HCT116 (cell line): ENCODE measurements at regions not wholly inside any gene's neighbourhood (a gene's known extent, or its start where the extent isn't known, plus 50 kb on each side); places are given as distances from the start of the nearest gene placed in this dataset.

ENCODE experiments used
- ATAC-seq: fragments of 200-7000 bp; cut with Tn5 transposase; 2 replicates; pipeline ENCODE4 v1.9.1; 2020; ENCODE audit warnings: mild to moderate bottlenecking, moderate library complexity
- BruUV-seq: library from RNA; stranded (reverse); fragments of 400-500 nt; replicated peaks from 2 replicates; lab custom pipeline; 2021; lab: Mats Ljungman, UMichigan
- CTCF ChIA-PET: fragments of 300-600 bp; sonication (Branson Sonifier 250); formaldehyde crosslinking; loops from one replicate; lab custom pipeline; 2021; ENCODE audit warnings: antibody characterized with exemption; lab: Charles Lee
- POLR2A ChIA-PET: fragments of 300-600, 350-600 bp; sonication (Branson Sonifier 250); formaldehyde crosslinking; loops from one replicate; lab custom pipeline; 2021; ENCODE audit warnings: antibody characterized with exemption; lab: Charles Lee
- RAD21 ChIA-PET, 2 experiments: fragments of 300-600 bp; sonication (Branson Sonifier 250); formaldehyde crosslinking; loops; one replicate each; lab custom pipeline; 2023; ENCODE audit warnings: low total read pairs in 2 of 2; ENCODE audit not compliant: uncharacterized antibody in 2 of 2, unreplicated experiment in 2 of 2, low non-redundant PET in 1 of 2; lab: Charles Lee
- DNase-seq: peaks from one replicate; pipeline ENCODE4 v3.0.0-alpha.2; 2010; ENCODE audit warnings: low read depth, low spot score
- H2AFZ ChIP-seq: fragments of 200-600 bp; shearing (Covaris generic), sonication (generic); 2 replicates; pipeline ENCODE4 v1.6.1; 2017; ENCODE audit warnings: low read depth, mixed run types, mixed read lengths, antibody characterized with exemption, low read length; ENCODE audit not compliant: poor library complexity, severe bottlenecking
- H3K27ac ChIP-seq: 2 replicates; pipeline ENCODE4 v1.5.1; 2012; ENCODE audit warnings: low read depth, low read length
- H3K27me3 ChIP-seq: fragments of 200-600 bp; sonication (generic); 2 replicates; pipeline ENCODE4 v1.6.1; 2016; ENCODE audit warnings: mixed run types, low read length, mixed read lengths; ENCODE audit not compliant: insufficient read depth
- H3K36me3 ChIP-seq, 2 experiments: fragments of 200-500 bp in 1 of 2; fragments of 200-600 bp in 1 of 2; sonication (Bioruptor generic) in 1 of 2; sonication (generic) in 1 of 2; 2 replicates each; pipeline versions ENCODE4 v1.5.1 to v1.6.1; 2014 to 2016; ENCODE audit warnings: low read length in 2 of 2, inconsistent platforms in 1 of 2, mixed read lengths in 1 of 2, mixed run types in 1 of 2; ENCODE audit not compliant: insufficient read depth in 2 of 2, control insufficient read depth in 1 of 2
- H3K4me1 ChIP-seq, 2 experiments: fragments of 200-600 bp in 1 of 2; sonication (generic) in 1 of 2; 2 replicates each; pipeline versions ENCODE4 v1.5.1 to v1.6.1; 2012 to 2017; ENCODE audit warnings: low read length in 2 of 2, inconsistent platforms in 1 of 2, mild to moderate bottlenecking in 1 of 2, mixed read lengths in 1 of 2, mixed run types in 1 of 2, moderate library complexity in 1 of 2; ENCODE audit not compliant: insufficient read depth in 2 of 2, control insufficient read depth in 1 of 2
- H3K4me2 ChIP-seq: fragments of 200-600 bp; sonication (generic); 2 replicates; pipeline ENCODE4 v1.6.1; 2017; ENCODE audit warnings: mixed run types, low read length, mixed read lengths
- H3K4me3 ChIP-seq, 2 experiments: fragments of 200-600 bp in 1 of 2; sonication (generic) in 1 of 2; replicated peaks in 1 of 2; 2 replicates each; pipeline ENCODE4 v1.5.1; 2011 to 2016; ENCODE audit warnings: low read length in 2 of 2, control low read depth in 1 of 2, low read depth in 1 of 2, mild to moderate bottlenecking in 1 of 2, mixed read lengths in 1 of 2, mixed run types in 1 of 2
- H3K79me2 ChIP-seq: fragments of 200-600 bp; sonication (generic); 2 replicates; pipeline ENCODE4 v1.6.1; 2017; ENCODE audit warnings: mild to moderate bottlenecking, mixed run types, low read length, moderate library complexity, mixed read lengths; ENCODE audit not compliant: insufficient read depth
- H3K9ac ChIP-seq: fragments of 200-600 bp; sonication (generic); 2 replicates; pipeline ENCODE4 v1.6.1; 2016; ENCODE audit warnings: low read length, mixed read lengths
- H3K9me2 ChIP-seq: fragments of 200-600 bp; sonication (generic), shearing (Covaris generic); 2 replicates; pipeline ENCODE4 v1.6.1; 2017; ENCODE audit warnings: mixed run types, mild to moderate bottlenecking, moderate library complexity; ENCODE audit not compliant: insufficient read depth
- H3K9me3 ChIP-seq, 2 experiments: fragments of 200-500 bp in 1 of 2; fragments of 200-600 bp in 1 of 2; sonication (Bioruptor generic) in 1 of 2; sonication (generic) in 1 of 2; 2 replicates each; pipeline ENCODE4 v1.6.1; 2014 to 2017; ENCODE audit warnings: low read length in 2 of 2, mixed read lengths in 2 of 2, inconsistent platforms in 1 of 2, low read depth in 1 of 2, mild to moderate bottlenecking in 1 of 2, mixed run types in 1 of 2, moderate library complexity in 1 of 2; ENCODE audit not compliant: control insufficient read depth in 1 of 2, insufficient read depth in 1 of 2
- H4K20me1 ChIP-seq: fragments of 200-600 bp; sonication (generic), shearing (Covaris generic); 2 replicates; pipeline ENCODE4 v1.6.1; 2017; ENCODE audit warnings: mixed run types, mild to moderate bottlenecking, moderate library complexity; ENCODE audit not compliant: insufficient read depth
- CBX3 ChIP-seq: IDR thresholded peaks from 2 replicates; pipeline ENCODE4 v1.6.1; 2012; ENCODE audit warnings: low read depth
- EGR1 ChIP-seq: IDR thresholded peaks from 2 replicates; pipeline ENCODE4 v1.6.1; 2012; ENCODE audit warnings: low read depth
- ELF1 ChIP-seq: IDR thresholded peaks from 2 replicates; pipeline ENCODE4 v1.6.1; 2012; ENCODE audit warnings: low read depth, borderline replicate concordance
- EZH2 ChIP-seq: fragments of 200-600 bp; sonication (generic); IDR thresholded peaks from 2 replicates; pipeline ENCODE4 v1.6.1; 2017; ENCODE audit warnings: antibody characterized with exemption, mixed run types
- JUND ChIP-seq: IDR thresholded peaks from 2 replicates; pipeline ENCODE4 v1.6.1; 2012
- POLR2AphosphoS5 ChIP-seq: IDR thresholded peaks from 2 replicates; pipeline ENCODE4 v1.6.1; 2011; ENCODE audit warnings: mild to moderate bottlenecking, low read depth, low read length, moderate library complexity
- RAD21 ChIP-seq: IDR thresholded peaks from 2 replicates; pipeline ENCODE4 v1.6.1; 2012; ENCODE audit warnings: low read depth, mild to moderate bottlenecking
- SP1 ChIP-seq: IDR thresholded peaks from 2 replicates; pipeline ENCODE4 v1.6.1; 2012; ENCODE audit warnings: low read depth
- SRF ChIP-seq: IDR thresholded peaks from 2 replicates; pipeline ENCODE4 v1.6.1; 2012; ENCODE audit warnings: low read depth
- TCF7L2 ChIP-seq: IDR thresholded peaks from 2 replicates; pipeline ENCODE4 v1.7.0; 2011; ENCODE audit warnings: borderline replicate concordance, inconsistent platforms; ENCODE audit not compliant: insufficient read depth, insufficient read length; ENCODE audit errors: extremely low read depth
- YY1 ChIP-seq: IDR thresholded peaks from 2 replicates; pipeline ENCODE4 v1.6.1; 2011; ENCODE audit warnings: low read length, low read depth, moderate library complexity, mild to moderate bottlenecking; ENCODE audit not compliant: insufficient replicate concordance; ENCODE audit errors: extremely low read depth
- ZBTB33 ChIP-seq: IDR thresholded peaks from 2 replicates; pipeline ENCODE4 v1.6.1; 2011; ENCODE audit warnings: mild to moderate bottlenecking, low read length, moderate library complexity; ENCODE audit not compliant: insufficient replicate concordance; ENCODE audit errors: extremely low read depth
- ZFX ChIP-seq: fragments of 450-650 bp; IDR thresholded peaks from 2 replicates; pipeline ENCODE4 v1.6.1; 2017
- ZNF274 ChIP-seq: fragments of 200-500 bp; sonication (Bioruptor generic); IDR thresholded peaks from 2 replicates; pipeline ENCODE4 v1.6.1; 2014; ENCODE audit warnings: mild to moderate bottlenecking, low read depth, low read length, inconsistent platforms
- intact Hi-C: fragments of 100-400 bp; cut with micrococcal nuclease; formaldehyde crosslinking; loops from 2 replicates; pipeline ENCODE4 v1.10.0; 2022

DNA sequence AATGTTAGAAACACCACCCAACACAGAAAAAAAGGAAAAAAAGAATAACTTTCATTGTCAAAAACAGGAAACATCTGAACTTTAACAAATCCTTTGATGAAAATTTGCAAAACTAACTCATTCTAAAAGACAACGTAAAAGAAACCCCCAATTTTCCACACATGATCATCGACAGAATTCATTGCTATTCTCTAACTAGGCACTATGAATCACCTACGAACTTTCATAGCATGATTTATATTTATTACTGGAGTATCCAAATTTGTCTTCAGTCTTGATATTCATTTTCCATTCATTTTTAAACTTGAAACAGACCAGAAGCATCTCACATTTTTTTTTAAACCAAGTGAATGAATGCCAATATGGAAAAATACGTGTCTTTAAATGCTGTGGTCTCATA lies 514.6 kb downstream of the TLE4 start:
- CTCF ChIA-PET, result no interaction called here
- Histone ChIP-seq H3K27ac (no peak overlapping the region), H4K20me1 (no peaks in the 10 kb centered on the region)
- no peak for TF ChIP-seq CBX3
- TF ChIP-seq EGR1, result no peak
- TF ChIP-seq ZBTB33, result no peak
- TF ChIP-seq, all 23 proteins: peak for 0
- Histone ChIP-seq H3K4me1 (no peaks in the 10 kb centered on the region), H3K9me3 (peaks cover 8 to 12% of the 10 kb centered on the region in 2 experiments; a peak in 1 of 4 replicates), H2AFZ (no peak overlapping the region), H3K36me3 (no peaks in the 10 kb centered on the region), H3K9ac (no peak overlapping the region), H3K4me3 (no peak overlapping the region), H3K4me2 (no peak overlapping the region), H3K79me2 (no peaks in the 10 kb centered on the region), H3K27me3 (no peaks in the 10 kb centered on the region), H3K9me2 (no peaks in the 10 kb centered on the region)
- ATAC-seq, result no peak
- BruUV-seq, result no TSS peak
- POLR2A ChIA-PET, result no interaction called here
- DNase-seq, result no peak
- RAD21 ChIA-PET, result no interaction called here
- intact Hi-C loops, result no loop called here

- no peak for DNase-seq
- ATAC-seq, result no peak
- H3K79me2 ChIP-seq, result no peaks in the 10 kb centered on the region
- ChIA-PET CTCF (no interaction called here), RAD21 (no interaction called here), POLR2A (no interaction called here)
- intact Hi-C loops, result no loop called here
- no peaks in the 10 kb centered on the region for H3K4me1 ChIP-seq
- H3K9me2 ChIP-seq, result no peaks in the 10 kb centered on the region
- no peaks in the 10 kb centered on the region for H3K36me3 ChIP-seq
- TF ChIP-seq POLR2AphosphoS5, result no peak
- TF ChIP-seq ZBTB33, result no peak
- TF ChIP-seq YY1, result no peak
- TF ChIP-seq SP1, result no peak
- TF ChIP-seq ZNF274, result no peak
- no peak for TF ChIP-seq EZH2
- no peak for TF ChIP-seq ELF1
- TF ChIP-seq JUND, result no peak
- TF ChIP-seq RAD21, result no peak
- TF ChIP-seq ZFX, result no peak
- TF ChIP-seq TCF7L2, result no peak
- no peak for TF ChIP-seq SRF
- H3K27me3 ChIP-seq, result no peaks in the 10 kb centered on the region
- H3K27ac ChIP-seq, result no peak overlapping the region
- no peak overlapping the region for H3K4me3 ChIP-seq
- peaks cover 9 to 12% of the 10 kb centered on the region in 2 experiments; a peak in 2 of 4 replicates for H3K9me3 ChIP-seq
- H3K9ac ChIP-seq, result no peak overlapping the region
- no peak overlapping the region for H2AFZ ChIP-seq
- no peak overlapping the region for H3K4me2 ChIP-seq
- no TSS peak for BruUV-seq
- no peaks in the 10 kb centered on the region for H4K20me1 ChIP-seq
These were observed 513.9 kb downstream of the TLE4 start for GRCh38 chr9:80085668-80086067.
